ENCODE measurements at regions not wholly inside any gene's neighbourhood (a gene's known extent, or its start where the extent isn't known, plus 50 kb on each side); places are given as distances from the start of the nearest gene placed in this dataset.

GRCh38 chr5:125376059-125376641 is 629.7 kb upstream of the ZNF608 start:
- intact Hi-C loops (cut with DNase I) = no loop called here
- ATAC-seq (ENCODE audit: poor library complexity) (no peak), DNase-seq (no peak)

- no peak for ATAC-seq (ENCODE audit: poor library complexity)
- intact Hi-C loops (cut with DNase I) = no loop called here
- no peak for DNase-seq
These were observed 630.7 kb upstream of the ZNF608 start for GRCh38 chr5:125377141-125377540.

DNA sequence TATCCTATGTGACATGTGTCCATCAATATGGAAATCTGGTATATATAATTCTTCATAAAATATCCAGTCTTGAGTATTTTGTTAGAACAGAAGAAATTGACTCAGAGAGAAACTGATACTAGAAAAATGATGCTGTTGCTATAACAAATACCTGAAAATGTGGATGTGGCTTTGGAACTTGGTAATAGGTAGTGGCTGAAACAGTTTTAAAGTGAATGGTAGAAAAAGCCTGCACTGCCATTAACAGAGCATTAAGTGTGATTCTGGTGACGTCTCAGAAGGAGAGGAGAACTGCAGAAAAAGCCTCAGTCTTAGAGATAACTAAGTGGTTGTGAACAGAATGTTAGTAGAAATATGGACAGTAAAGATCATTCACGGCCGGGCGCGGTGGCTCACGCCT is 634.9 kb upstream of the ZNF608 start:
- no peak for DNase-seq
- intact Hi-C loops (cut with DNase I) = no loop called here
- no peak for ATAC-seq (ENCODE audit: poor library complexity)

DNA sequence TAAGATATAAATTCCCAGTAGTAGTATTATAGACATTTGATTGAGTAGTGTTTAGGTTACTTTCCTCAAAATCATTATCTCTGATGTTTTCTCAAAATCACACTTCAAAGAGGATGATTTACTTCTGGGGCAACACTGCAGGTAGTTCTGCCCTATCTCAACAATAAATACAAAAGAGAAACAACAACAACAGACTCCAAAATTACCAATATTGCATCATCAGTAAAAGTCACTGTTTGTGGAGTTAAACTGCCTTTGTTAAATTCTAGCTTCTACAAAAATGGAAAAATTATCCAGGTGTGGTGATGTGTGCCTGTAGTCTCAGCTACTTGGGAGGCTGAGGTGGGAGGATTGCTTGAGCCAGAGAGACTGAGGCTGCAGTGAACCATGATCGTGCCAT is 637.6 kb upstream of the ZNF608 start:
- ATAC-seq (ENCODE audit: poor library complexity) (no peak), DNase-seq (no peak)
- intact Hi-C loops (cut with DNase I) = no loop called here

DNA sequence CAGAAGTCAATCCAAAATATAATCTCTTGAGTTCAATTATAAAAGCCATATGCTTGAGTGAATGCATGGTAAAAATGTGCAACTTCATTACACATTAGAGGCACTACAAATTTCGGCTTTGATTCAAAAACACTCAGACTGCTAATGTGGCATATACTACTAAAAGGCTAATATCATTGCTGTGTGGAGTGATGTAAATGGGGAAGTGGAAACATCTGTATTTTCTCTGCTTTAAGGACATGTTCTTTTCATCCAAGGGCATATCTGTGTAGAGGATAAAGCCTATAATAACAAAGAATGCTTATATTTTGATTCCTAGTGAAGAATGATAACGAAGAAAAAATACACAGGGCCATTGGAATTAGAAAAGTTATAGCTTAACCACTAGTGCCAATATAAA is 643.9 kb upstream of the ZNF608 start:
- ATAC-seq (ENCODE audit: poor library complexity) (no peak), DNase-seq (no peak)
- intact Hi-C loops (cut with DNase I) = no loop called here

- intact Hi-C loops (cut with DNase I) = no loop called here
- no peak for ATAC-seq (ENCODE audit: poor library complexity)
- DNase-seq = no peak
These were observed 646.9 kb upstream of the ZNF608 start for GRCh38 chr5:125393221-125393815.

DNA sequence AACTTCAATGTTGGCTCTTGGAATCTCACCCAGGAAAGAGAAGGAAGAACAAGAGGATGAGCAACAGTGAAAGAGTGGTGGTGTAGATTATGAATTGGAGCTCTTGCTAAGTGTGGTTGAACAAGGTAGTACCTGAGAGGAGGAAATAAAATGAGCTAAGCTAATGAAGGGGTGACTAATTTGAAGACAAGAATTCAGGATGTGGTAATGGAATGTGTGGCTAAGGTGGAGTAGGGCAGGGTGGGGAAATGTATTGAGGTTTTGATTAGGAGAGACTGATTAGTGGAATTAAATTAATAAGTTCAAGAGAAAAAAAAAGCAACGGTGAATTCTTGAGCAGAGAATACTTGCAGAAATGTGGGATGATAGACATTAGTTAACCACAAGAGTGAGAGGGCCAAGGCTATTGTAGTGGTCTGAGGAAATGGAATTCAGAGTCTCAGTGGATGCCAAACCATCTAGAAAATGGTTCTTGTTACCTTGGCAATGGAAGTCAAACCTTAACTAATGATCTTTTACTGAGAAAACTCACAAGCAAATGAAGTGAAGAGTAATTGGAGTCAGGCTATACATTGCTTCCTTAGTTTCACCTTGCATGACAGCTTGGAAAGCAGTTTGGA is 648.3 kb upstream of the ZNF608 start:
- ATAC-seq (ENCODE audit: poor library complexity) (no peak), DNase-seq (no peak)
- intact Hi-C loops (cut with DNase I) = no loop called here

GRCh38 chr5:125396462-125396861 is 650.0 kb upstream of the ZNF608 start:
- intact Hi-C loops (cut with DNase I) = no loop called here
- ATAC-seq (ENCODE audit: poor library complexity) = no peak

GRCh38 chr5:125398466-125398865 is 652.0 kb upstream of the ZNF608 start:
- intact Hi-C loops (cut with DNase I) = no loop called here
- DNase-seq (no peak), ATAC-seq (ENCODE audit: poor library complexity) (no peak)

More at GRCh38 chr5:125396462-125396861, 650.0 kb upstream of the ZNF608 start:
- no peak for DNase-seq

DNA sequence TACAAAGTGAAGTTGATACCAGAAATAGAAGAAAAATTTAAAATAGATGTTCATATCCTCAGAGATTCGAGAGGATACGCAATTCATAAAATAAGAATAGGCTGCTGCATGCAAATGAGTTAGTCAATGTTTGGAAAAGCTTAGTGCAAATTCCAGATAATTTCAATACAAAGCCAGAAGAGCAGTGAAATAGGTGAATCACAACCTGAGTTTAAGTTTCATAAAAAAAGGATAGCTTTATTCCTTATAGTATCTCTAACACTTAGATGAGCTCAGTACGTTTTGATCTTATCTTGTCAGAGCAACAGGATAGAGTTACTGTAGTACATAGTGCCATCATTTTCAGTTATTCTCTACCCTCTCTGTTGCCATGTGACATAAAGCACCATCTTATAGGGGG is 653.4 kb upstream of the ZNF608 start:
- ATAC-seq (ENCODE audit: poor library complexity) (no peak), DNase-seq (no peak)
- intact Hi-C loops (cut with DNase I) = no loop called here

- ATAC-seq (ENCODE audit: poor library complexity) (no peak), DNase-seq (no peak)
- intact Hi-C loops (cut with DNase I) = no loop called here
These were observed 655.5 kb upstream of the ZNF608 start for GRCh38 chr5:125401724-125402622.

DNA sequence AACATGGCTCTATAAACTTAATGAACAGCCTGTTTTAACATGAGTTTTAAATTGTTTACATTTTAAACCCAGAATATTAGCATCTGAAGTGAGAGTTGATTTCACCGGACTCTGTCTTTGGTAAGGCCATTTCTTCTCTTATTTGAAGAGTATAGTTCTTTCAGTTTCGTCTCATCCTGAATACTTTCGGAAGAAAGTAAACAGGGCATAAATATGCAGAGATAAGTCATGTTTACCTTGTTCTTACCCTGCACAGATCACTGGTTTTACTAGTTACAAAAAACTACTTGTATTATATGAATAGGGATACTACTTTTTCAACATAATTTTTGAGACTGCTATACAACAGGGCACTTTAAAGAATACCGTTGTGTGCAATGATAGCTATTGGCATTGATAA is 656.3 kb upstream of the ZNF608 start:
- DNase-seq (no peak), ATAC-seq (ENCODE audit: poor library complexity) (no peak)
- intact Hi-C loops (cut with DNase I) = no loop called here

- intact Hi-C loops (cut with DNase I) = no loop called here
- DNase-seq = no peak
- ATAC-seq (ENCODE audit: poor library complexity) = no peak
These were observed 657.6 kb upstream of the ZNF608 start for GRCh38 chr5:125404056-125404455.

DNA sequence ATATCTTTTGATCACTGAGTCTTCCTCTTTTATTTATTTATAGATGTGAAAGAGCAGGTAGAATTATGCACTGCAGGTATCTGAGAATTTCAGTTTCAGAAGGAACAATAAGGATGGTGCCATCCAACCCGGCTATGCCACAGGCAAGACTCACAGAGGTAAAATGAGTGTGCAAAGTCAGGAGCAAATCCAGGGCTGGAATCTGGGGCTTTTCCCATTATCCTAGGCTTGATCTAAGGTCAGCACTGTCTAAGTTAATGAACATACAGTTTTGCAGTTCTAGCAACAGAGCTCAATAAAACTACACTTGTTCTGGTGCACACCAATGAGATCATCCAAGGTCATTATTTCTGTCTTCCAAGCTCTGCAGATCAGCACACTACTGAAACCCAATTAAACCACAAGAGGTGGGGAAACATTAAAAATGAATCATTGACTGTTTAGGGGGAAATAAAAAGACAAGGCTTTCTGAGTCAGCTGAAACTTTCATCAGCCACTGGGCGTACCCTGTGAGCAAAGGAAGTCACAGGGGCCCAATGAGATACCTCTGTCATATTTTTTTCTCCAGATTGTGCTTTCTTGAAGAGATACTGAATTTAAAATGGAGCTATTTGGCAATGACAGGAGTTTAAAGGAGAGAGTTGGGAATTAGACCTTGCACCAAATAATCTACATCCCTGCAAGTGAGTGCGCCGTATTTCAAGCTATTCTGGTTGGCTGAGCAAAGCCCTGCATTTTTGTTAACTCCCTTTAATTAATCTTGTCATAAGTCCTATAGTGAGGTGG is 662.2 kb upstream of the ZNF608 start:
- intact Hi-C loops (cut with DNase I) = no loop called here
- DNase-seq (no peak), ATAC-seq (ENCODE audit: poor library complexity) (peak; percentile 8)

GRCh38 chr5:125409234-125409860 is 662.9 kb upstream of the ZNF608 start:
- intact Hi-C loops (cut with DNase I) = no loop called here
- DNase-seq (no peak), ATAC-seq (ENCODE audit: poor library complexity) (no peak)

DNA sequence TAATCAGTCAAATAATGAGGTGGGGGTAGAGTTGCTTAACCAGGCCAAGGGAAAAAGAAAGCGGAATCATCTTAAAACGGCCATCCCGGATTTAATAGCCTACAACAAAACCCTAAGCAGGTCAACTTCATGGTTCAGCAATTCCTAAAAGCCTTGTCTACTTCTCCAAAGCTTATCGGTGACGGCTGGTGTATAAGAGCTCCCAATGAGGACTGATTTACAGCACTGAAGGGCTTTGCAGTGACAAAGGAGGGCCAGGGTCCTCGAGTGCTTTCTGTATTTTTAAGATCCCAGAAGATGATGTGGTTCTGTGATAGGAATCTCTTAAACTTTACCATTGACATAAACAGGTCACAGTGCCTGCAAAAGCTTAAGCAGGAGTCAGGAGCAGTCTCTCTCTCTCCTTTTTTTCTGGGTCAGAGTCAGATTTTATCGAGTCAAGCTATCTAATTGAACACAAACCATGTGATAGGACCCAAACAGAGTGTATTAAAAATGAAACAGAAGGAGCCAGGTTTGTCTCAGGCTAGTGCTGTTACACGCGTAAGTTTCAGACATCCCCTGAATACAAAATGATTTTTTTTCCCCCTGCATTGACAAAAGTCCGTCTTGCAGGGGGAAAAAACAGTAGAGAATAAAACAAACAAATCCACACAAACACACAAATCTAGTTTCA is 663.6 kb upstream of the ZNF608 start:
- DNase-seq = no peak
- intact Hi-C loops (cut with DNase I) = no loop called here
- ATAC-seq (ENCODE audit: poor library complexity) = no peak

DNA sequence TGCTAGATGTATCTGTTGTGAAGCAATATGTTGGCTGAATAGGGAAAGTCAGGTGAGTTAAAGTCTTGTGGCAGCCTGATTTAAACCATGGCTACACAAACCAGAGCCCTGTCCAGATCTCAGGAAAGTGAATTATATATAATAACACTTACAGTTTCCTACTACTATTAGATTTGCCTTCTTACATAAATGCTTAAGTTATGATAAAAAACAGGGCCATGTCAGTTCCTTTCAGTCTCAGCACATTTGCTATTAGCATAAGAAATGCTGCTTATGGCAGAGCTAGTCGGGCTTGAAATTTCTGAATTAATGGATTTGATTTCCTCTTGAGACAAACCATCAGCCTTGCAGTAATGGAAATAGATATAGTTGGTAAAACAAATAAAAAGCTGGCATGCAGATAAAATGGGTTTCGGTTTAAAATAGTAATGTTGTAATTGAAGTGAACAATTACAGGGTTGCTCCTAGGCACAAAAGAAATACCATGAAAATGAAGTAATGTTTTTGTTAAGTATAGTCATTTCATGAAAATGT is 664.2 kb upstream of the ZNF608 start:
- ATAC-seq (ENCODE audit: poor library complexity) (no peak), DNase-seq (no peak)
- intact Hi-C loops (cut with DNase I) = no loop called here
